Hematopoietic multipotent progenitor cell treated with erythropoietin and hydrocortisone succinate and interleukin-3 and kit ligand, for 17 days (in vitro differentiated cells): ENCODE measurements at regions not wholly inside any gene's neighbourhood (a gene's known extent, or its start where the extent isn't known, plus 50 kb on each side); places are given as distances from the start of the nearest gene placed in this dataset.
A peak's percentile ranks its signal among the peaks of the same experiment; 100 is the strongest.

Experiments
- DNase-seq: peaks from one replicate; pipeline ENCODE4 v3.0.0-alpha.2; 2015; ENCODE audit warnings: low spot score

GRCh38 chr10:108784534-108784933 lies 1138.8 kb downstream of the XPNPEP1 start:
- no peak for DNase-seq

- DNase-seq = peak; percentile 23
Observed at GRCh38 chr10:108783897-108784296, 1139.4 kb downstream of the XPNPEP1 start.

GRCh38 chr10:108782411-108782810 lies 1140.9 kb downstream of the XPNPEP1 start:
- no peak for DNase-seq

GRCh38 chr10:108779501-108779900 lies 1143.8 kb downstream of the XPNPEP1 start:
- no peak for DNase-seq

GRCh38 chr10:108775911-108776475 lies 1147.3 kb downstream of the XPNPEP1 start:
- no peak for DNase-seq

GRCh38 chr10:108771106-108771505 lies 1152.2 kb downstream of the XPNPEP1 start:
- no peak for DNase-seq

GRCh38 chr10:108765794-108766193 lies 1157.5 kb downstream of the XPNPEP1 start:
- no peak for DNase-seq

GRCh38 chr10:108757946-108758345 lies 1165.4 kb downstream of the XPNPEP1 start:
- DNase-seq = no peak

- no peak for DNase-seq
Observed at GRCh38 chr10:108755646-108756045, 1167.7 kb downstream of the XPNPEP1 start.

GRCh38 chr10:108753326-108753725 lies 1170.0 kb downstream of the XPNPEP1 start:
- DNase-seq = no peak

- no peak for DNase-seq
Observed at GRCh38 chr10:108749042-108749441, 1174.3 kb downstream of the XPNPEP1 start.

- DNase-seq = no peak
Observed at GRCh38 chr10:108736111-108736510, 1187.2 kb downstream of the XPNPEP1 start.

- DNase-seq = no peak
Observed at GRCh38 chr10:108735380-108735779, 1187.9 kb downstream of the XPNPEP1 start.

- no peak for DNase-seq
Observed at GRCh38 chr10:108721874-108722273, 1201.4 kb downstream of the XPNPEP1 start.

GRCh38 chr10:108716352-108716751 lies 1207.0 kb downstream of the XPNPEP1 start:
- no peak for DNase-seq

GRCh38 chr10:108709927-108710722 lies 1213.2 kb downstream of the XPNPEP1 start:
- DNase-seq = no peak

- no peak for DNase-seq
Observed at GRCh38 chr10:108708363-108708762, 1214.9 kb downstream of the XPNPEP1 start.

- no peak for DNase-seq
Observed at GRCh38 chr10:108696792-108697477, 1226.4 kb downstream of the XPNPEP1 start.

- DNase-seq = no peak
Observed at GRCh38 chr10:108691126-108691525, 1232.2 kb downstream of the XPNPEP1 start.

- DNase-seq = no peak
Observed at GRCh38 chr10:108690530-108690929, 1232.8 kb downstream of the XPNPEP1 start.

GRCh38 chr10:108689891-108690290 lies 1233.4 kb downstream of the XPNPEP1 start:
- DNase-seq = no peak

GRCh38 chr10:108688314-108688713 lies 1235.0 kb downstream of the XPNPEP1 start:
- no peak for DNase-seq

- DNase-seq = no peak
Observed at GRCh38 chr10:108685863-108686531, 1237.3 kb downstream of the XPNPEP1 start.
